GM19438 (cell line): ENCODE measurements at regions not wholly inside any gene's neighbourhood (a gene's known extent, or its start where the extent isn't known, plus 50 kb on each side); places are given as distances from the start of the nearest gene placed in this dataset.

Source experiments
- ATAC-seq: cut with Tn5 transposase; IDR thresholded peaks from one replicate; pipeline ENCODE4 v1.9.1; 2021; ENCODE audit warnings: low read depth; ENCODE audit not compliant: unreplicated experiment

GRCh38 chr3:194984622-194985021 lies 286.3 kb downstream of the XXYLT1 start:
- ATAC-seq, result no peak

- ATAC-seq, result no peak
Observed at GRCh38 chr3:194985031-194985578, 285.9 kb downstream of the XXYLT1 start.

DNA sequence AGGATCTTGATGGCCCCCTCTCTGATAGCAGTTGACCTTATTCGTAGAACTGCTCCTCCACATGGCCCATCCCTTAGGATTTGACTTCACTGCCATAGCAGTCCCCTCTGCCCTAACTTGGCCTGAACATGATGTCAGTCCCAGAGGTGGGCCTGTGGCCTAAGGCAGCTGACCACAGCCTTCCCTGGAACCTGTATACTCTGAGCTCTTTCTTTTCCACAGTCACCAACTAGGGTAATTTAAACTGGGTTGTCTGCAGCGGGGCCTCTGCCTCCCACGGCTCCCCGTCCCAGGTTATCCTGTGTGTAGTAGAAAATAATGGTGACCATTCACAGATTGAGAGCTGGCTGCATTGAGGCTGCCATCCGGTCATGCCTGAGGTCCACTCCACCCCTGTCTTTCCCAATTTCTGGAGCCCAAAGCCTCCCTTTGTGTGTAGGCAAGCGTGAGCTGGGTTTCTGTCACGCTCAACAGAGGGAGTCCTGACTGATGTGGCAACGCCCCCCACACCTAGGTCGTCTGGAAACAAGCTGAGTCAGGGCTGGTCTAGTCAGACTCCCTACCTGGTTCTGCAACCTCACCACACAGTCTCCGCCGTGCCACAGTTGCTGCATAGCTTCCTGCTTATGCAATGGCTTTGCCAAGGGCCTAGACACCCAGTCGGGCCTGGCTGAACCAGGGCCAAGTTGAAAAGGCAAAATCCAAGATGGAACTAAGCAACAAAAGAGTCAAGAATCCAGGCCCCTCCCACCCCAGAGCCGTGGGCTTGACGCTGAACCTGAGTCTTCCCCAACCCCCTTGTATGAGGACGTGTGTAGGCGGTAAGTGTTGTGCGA lies 284.5 kb downstream of the XXYLT1 start:
- ATAC-seq, result no peak

GRCh38 chr3:194987571-194988494 lies 283.1 kb downstream of the XXYLT1 start:
- no peak for ATAC-seq

GRCh38 chr3:194988495-194989165 lies 282.3 kb downstream of the XXYLT1 start:
- ATAC-seq, result no peak

DNA sequence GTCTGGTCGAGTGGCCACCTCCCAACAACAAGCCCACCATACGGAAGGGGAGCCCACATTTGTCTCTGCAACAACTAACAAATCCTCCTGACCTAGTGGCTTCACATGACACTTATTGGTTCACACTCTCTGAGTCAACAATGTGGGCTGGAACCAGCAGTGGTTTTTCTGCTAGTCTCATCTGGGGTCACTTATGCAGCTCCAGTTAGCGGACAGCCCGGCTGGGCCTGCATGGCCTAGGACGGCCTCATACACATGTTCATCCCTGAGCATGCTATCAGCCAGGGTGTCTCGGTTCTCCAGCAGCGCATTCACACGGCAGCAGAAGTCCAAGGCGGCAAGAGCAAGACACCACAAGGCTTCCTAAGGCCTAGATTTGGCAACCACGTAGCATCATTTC lies 281.7 kb downstream of the XXYLT1 start:
- ATAC-seq, result no peak

DNA sequence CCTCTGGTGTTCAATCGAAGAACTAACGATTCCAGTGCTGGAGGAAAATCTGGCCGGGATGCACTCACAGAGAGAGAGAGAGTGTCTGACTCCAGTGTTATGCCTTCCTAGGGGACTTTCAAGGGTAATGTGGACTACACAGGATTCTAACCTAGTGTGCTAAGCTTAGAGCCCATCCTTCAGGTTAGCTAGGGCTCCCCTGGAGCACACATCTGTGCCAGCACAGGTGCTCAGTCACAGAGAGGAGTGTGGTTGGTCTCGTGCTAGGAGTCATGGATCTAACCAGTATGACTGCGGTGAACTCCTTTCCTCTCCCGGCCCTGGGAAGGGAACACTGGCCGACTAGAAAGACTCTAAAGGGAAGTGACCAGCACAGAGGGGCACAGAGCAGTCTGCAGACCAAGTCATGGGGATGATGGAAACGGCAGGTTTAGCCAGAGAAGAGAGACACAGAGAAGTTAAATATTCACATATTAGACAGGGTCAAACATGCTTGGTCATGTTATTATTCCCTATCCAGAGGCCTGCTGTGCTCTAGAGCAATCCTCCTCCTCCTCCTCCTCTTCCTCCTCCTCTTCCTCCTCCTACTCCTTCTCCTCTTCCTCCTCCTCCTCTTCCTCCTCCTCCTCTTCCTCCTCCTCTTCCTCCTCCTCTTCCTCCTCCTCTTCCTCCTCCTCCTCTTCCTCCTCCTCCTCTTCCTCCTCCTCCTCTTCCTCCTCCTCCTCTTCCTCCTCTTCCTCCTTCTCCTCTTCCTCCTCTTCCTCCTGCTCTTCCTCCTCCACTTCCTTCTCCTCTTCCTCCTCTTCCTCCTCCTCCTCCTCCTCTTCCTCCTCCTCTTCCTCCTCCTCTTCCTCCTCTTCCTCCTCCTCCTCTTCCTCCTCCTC lies 280.3 kb downstream of the XXYLT1 start:
- no peak for ATAC-seq

GRCh38 chr3:194991338-194991654 lies 279.7 kb downstream of the XXYLT1 start:
- ATAC-seq, result no peak

GRCh38 chr3:194993896-194994295 lies 277.1 kb downstream of the XXYLT1 start:
- no peak for ATAC-seq

GRCh38 chr3:194994551-194994981 lies 276.4 kb downstream of the XXYLT1 start:
- ATAC-seq, result no peak

DNA sequence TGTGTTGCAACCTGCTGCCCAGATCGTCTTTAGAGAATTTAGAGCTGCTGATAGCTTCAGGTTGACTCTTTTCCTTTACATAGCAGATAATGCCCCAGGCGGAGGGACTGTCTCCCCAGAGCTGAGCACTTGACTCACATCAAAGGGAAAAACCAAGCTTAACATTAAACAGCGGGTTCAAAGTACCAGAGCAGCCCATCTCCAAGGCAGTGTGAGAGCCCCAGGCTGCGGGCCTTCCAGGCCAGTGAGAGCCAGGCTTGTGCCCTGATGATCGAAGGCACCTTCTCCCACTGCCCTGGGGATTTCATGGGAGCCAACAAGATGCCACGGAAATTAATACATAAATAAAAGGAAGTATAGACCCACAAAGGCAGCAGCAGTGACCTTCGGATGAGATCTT lies 275.6 kb downstream of the XXYLT1 start:
- no peak for ATAC-seq

DNA sequence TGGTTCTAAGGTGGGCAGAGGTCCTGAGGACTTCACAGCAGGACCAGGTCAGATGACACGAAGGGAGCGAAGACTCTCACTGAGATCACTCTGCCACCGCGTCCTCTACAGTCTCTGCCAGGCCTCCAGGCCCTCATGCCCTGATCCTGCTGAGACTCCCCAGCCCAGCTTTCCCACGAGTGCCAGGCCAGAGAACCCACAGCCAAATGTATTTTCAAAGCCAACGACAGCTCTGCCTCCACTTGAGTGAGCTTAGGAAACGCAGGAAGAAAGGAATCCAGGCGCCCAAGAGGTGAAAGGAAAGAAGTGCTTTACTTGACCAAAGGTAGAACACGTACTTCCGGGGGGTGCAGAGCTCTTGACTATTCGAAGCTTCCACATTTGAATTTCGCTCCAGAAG lies 275.0 kb downstream of the XXYLT1 start:
- no peak for ATAC-seq

GRCh38 chr3:194996746-194997145 lies 274.2 kb downstream of the XXYLT1 start:
- ATAC-seq, result no peak

DNA sequence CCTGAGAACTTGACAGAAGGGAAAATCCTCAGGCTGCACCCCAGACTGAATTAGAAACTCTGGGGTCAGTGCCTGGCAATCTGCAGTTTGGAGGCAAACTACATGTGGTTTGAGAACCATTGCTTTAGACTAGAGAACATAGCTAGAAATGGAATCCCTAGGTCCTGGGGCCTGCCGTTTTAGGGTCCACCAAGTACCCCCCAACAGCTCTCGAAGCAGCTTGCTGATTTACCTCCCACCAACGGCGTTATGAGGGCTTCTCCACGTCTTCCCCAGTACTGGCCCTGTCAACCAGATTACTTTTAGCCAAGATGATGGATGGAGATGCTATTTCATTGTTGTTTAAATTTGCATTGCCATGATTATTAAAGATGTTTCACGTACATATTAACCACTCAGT lies 272.5 kb downstream of the XXYLT1 start:
- ATAC-seq, result no peak

- ATAC-seq, result no peak
Observed at GRCh38 chr3:194998948-194999347, 272.0 kb downstream of the XXYLT1 start.

DNA sequence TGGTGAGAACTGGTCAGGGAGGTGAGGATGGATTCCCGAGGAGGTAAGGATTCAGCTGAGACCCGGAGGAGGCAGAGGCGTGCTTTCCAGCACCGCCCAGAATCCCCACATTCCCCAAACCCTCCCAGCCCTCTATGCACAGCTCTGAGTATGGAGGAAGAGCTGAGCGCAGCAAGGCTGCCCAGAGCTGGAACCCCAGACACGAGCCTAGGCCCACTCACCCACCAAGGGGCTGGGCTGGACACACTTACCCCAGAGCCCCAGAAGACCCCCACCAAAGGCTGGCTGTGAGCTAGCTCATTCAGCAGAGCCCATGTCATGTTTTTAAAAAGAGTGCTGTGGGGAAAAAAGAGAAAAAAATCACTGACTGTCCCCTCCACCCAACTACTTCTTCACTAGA lies 271.5 kb downstream of the XXYLT1 start:
- ATAC-seq, result no peak

DNA sequence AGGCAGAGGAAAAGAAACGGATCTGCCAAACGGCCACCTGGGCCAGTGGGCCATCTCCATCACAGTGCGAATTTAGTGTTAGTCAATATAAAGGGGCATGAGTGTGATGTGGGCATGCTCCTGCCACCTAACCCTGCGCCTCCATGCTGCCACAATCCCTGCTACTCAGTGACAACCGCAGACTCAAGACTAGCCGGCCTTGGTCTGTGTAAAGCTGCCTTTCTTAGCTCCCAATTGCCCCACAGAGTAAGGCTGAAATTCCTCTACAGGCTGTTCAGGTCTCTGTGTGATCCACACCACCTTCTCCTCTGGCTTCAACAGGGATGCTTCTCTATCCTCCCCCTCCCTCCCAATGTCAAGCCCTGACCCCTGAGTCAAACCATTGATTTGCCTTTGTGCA lies 269.7 kb downstream of the XXYLT1 start:
- no peak for ATAC-seq

DNA sequence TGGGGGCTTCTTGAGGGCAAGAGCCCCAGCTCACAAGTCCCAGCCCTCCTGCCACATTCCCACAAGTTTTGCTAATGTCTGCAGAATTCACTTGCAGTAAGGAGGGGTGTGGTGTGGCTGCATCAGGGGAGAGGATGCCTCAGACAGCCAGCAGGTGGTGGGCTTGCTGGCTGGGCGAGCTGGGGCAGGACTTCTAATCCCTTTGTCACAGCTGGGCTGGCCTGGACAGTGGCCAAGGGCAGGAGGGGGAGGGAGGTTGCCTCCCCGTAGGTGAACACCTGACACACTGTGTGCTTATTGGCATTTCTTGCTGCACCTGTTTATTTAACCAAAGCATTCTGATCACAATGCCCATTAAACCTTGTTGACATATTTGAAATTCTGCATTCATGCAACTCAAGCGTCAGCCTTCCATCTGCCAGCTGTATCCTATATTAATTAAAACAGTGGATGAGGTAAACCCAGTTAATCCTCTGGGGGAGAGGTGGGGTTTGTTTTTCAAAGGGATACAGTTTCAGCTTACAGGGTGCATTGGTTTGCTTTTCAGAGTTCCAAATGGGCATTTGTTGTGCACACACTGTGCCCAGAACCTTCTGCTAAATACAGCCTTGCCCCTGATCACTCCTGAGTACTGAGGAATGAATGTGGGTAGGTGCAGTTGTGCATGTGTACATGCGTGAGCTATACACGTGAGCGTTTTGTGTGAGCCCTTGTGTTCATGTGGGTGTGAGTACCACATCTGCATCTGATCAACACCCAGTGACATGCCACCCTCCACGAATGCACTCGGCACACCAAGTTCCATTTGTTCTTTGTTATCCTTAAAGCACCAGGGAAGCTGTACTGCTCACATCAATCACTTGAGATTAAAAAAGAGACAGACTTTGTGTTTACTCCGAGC lies 268.7 kb downstream of the XXYLT1 start:
- peak; percentile 70 for ATAC-seq
